IMR-90 (cell line): ENCODE measurements at regions not wholly inside any gene's neighbourhood (a gene's known extent, or its start where the extent isn't known, plus 50 kb on each side); places are given as distances from the start of the nearest gene placed in this dataset.

ENCODE experiments used
- ATAC-seq: fragments of 200-7000 bp; cut with Tn5 transposase; 2 replicates; pipeline ENCODE4 v1.9.1; 2020; ENCODE audit warnings: low read depth, mild to moderate bottlenecking, moderate library complexity
- BruUV-seq: library from RNA; stranded (reverse); fragments of 400-500 nt; replicated peaks from 2 replicates; lab custom pipeline; 2021; lab: Mats Ljungman, UMichigan
- CTCF ChIA-PET: fragments of 300-600 bp; formaldehyde crosslinking; extraction: SDS; loops from one replicate; lab custom pipeline; 2021; ENCODE audit warnings: antibody characterized with exemption; lab: Yijun Ruan, JAX
- POLR2A ChIA-PET: fragments of 300-600 bp; sonication (Branson Sonifier 250); formaldehyde crosslinking; loops from one replicate; lab custom pipeline; 2022; ENCODE audit warnings: antibody characterized with exemption; ENCODE audit not compliant: unreplicated experiment; lab: Charles Lee
- DNase-seq: peaks from one replicate; pipeline ENCODE4 v3.0.0; 2013
- H2AFZ ChIP-seq: replicated peaks from 2 replicates; pipeline ENCODE3; 2013; ENCODE audit warnings: low read length, mild to moderate bottlenecking; ENCODE audit not compliant: poor library complexity
- H2AK5ac ChIP-seq: 2 replicates; pipeline ENCODE4 v1.6.1; 2013; ENCODE audit warnings: low read depth, low read length, inconsistent platforms
- H2AK9ac ChIP-seq: replicated peaks from 2 replicates; pipeline ENCODE3; 2013; ENCODE audit warnings: mild to moderate bottlenecking, low read depth, low read length, moderate library complexity; ENCODE audit not compliant: poor library complexity
- H2BK120ac ChIP-seq: 2 replicates; pipeline ENCODE4 v1.6.1; 2013; ENCODE audit warnings: low read depth, low read length, inconsistent platforms
- H2BK15ac ChIP-seq: 3 replicates; pipeline ENCODE4 v1.6.1; 2013; ENCODE audit warnings: low read depth, low read length, inconsistent platforms
- H2BK20ac ChIP-seq: 2 replicates; pipeline ENCODE4 v1.6.1; 2013; ENCODE audit warnings: low read depth, mild to moderate bottlenecking, inconsistent platforms, low read length, moderate library complexity
- H2BK5ac ChIP-seq: 2 replicates; pipeline ENCODE4 v1.6.1; 2013; ENCODE audit warnings: mild to moderate bottlenecking, low read depth, low read length, inconsistent platforms; ENCODE audit not compliant: poor library complexity, severe bottlenecking
- H3K14ac ChIP-seq: replicated peaks from 2 replicates; pipeline ENCODE4 v1.6.1; 2013; ENCODE audit warnings: low read depth, low read length, inconsistent platforms
- H3K18ac ChIP-seq: 2 replicates; pipeline ENCODE4 v1.6.1; 2013; ENCODE audit warnings: low read depth, low read length, control low read depth
- H3K23ac ChIP-seq: 2 replicates; pipeline ENCODE4 v1.6.1; 2013; ENCODE audit warnings: low read depth, low read length, inconsistent platforms
- H3K27ac ChIP-seq: 2 replicates; pipeline ENCODE4 v1.5.1; 2013; ENCODE audit warnings: mild to moderate bottlenecking, control low read depth, low read length; ENCODE audit not compliant: insufficient read depth
- H3K27me3 ChIP-seq: 2 replicates; pipeline ENCODE4 v1.6.1; 2013; ENCODE audit warnings: low read length; ENCODE audit not compliant: control insufficient read depth, insufficient read depth
- H3K36me3 ChIP-seq: 2 replicates; pipeline ENCODE4 v1.6.1; 2013; ENCODE audit warnings: low read length, mixed read lengths; ENCODE audit not compliant: control insufficient read depth, insufficient read depth
- H3K4ac ChIP-seq: 2 replicates; pipeline ENCODE4 v1.6.1; 2013; ENCODE audit warnings: low read depth, low read length, inconsistent platforms
- H3K4me1 ChIP-seq: 2 replicates; pipeline ENCODE4 v1.6.1; 2013; ENCODE audit warnings: low read length, mixed read lengths; ENCODE audit not compliant: control insufficient read depth, insufficient read depth
- H3K4me2 ChIP-seq: 2 replicates; pipeline ENCODE4 v1.6.1; 2013; ENCODE audit warnings: low read depth, mild to moderate bottlenecking, control low read depth, low read length, moderate library complexity
- H3K4me3 ChIP-seq: 2 replicates; pipeline ENCODE4 v1.5.1; 2013; ENCODE audit warnings: low read depth, mild to moderate bottlenecking, control low read depth, low read length, moderate library complexity; ENCODE audit not compliant: insufficient read depth
- H3K56ac ChIP-seq: 2 replicates; pipeline ENCODE4 v1.6.1; 2013; ENCODE audit warnings: low read length, inconsistent platforms; ENCODE audit not compliant: insufficient read depth; ENCODE audit errors: extremely low read depth
- H3K79me1 ChIP-seq, 2 experiments: 2 replicates each; pipeline ENCODE4 v1.6.1; 2013; ENCODE audit warnings: low read length in 2 of 2, inconsistent platforms in 1 of 2, low read depth in 1 of 2
- H3K9ac ChIP-seq: 2 replicates; pipeline ENCODE4 v1.6.1; 2013; ENCODE audit warnings: low read depth, low read length, control low read depth
- H3K9me1 ChIP-seq: 2 replicates; pipeline ENCODE4 v1.6.1; 2013; ENCODE audit warnings: low read length, inconsistent platforms; ENCODE audit not compliant: insufficient read depth
- H3K9me3 ChIP-seq: 2 replicates; pipeline ENCODE4 v1.6.1; 2013; ENCODE audit warnings: low read length; ENCODE audit not compliant: control insufficient read depth, insufficient read depth
- H4K20me1 ChIP-seq: 2 replicates; pipeline ENCODE4 v1.6.1; 2013; ENCODE audit warnings: low read length, inconsistent platforms; ENCODE audit not compliant: insufficient read depth
- H4K5ac ChIP-seq: 2 replicates; pipeline ENCODE4 v1.6.1; 2013; ENCODE audit warnings: mild to moderate bottlenecking, low read depth, low read length, control low read depth
- H4K8ac ChIP-seq, 2 experiments: 2 replicates each; pipeline ENCODE4 v1.6.1; 2013; ENCODE audit warnings: low read depth in 2 of 2, low read length in 2 of 2, control low read depth in 1 of 2, inconsistent platforms in 1 of 2
- H4K91ac ChIP-seq: 2 replicates; pipeline ENCODE4 v1.6.1; 2013; ENCODE audit warnings: low read depth, low read length, inconsistent platforms; ENCODE audit not compliant: insufficient read depth
- CEBPB ChIP-seq: IDR thresholded peaks from 2 replicates; pipeline ENCODE4 v1.6.1; 2012; ENCODE audit warnings: low read depth, low read length, improper control_type of control experiment
- CTCF ChIP-seq: conservative IDR thresholded peaks from 2 replicates; pipeline ENCODE4 v1.5.1; 2012; ENCODE audit warnings: mild to moderate bottlenecking, low read depth, low read length, improper control_type of control experiment
- MAZ ChIP-seq: IDR thresholded peaks from 2 replicates; pipeline ENCODE4 v1.6.1; 2012; ENCODE audit warnings: low read depth, mild to moderate bottlenecking, low read length, improper control_type of control experiment, moderate library complexity, borderline replicate concordance
- MXI1 ChIP-seq: IDR thresholded peaks from 2 replicates; pipeline ENCODE4 v1.6.1; 2012; ENCODE audit warnings: low read depth, mild to moderate bottlenecking, low read length, moderate library complexity, borderline replicate concordance
- NFE2L2 ChIP-seq: fragments of 150-350 bp; IDR thresholded peaks from 2 replicates; pipeline ENCODE4 v1.6.1; 2016; ENCODE audit warnings: low read depth, mild to moderate bottlenecking, low read length
- RAD21 ChIP-seq: IDR thresholded peaks from 2 replicates; pipeline ENCODE4 v1.6.1; 2012; ENCODE audit warnings: low read length, improper control_type of control experiment
- RCOR1 ChIP-seq: IDR thresholded peaks from 2 replicates; pipeline ENCODE4 v1.6.1; 2012; ENCODE audit warnings: mild to moderate bottlenecking, low read length, improper control_type of control experiment; ENCODE audit not compliant: insufficient replicate concordance
- SMC3 ChIP-seq: fragments of 150-350 bp; IDR thresholded peaks from 2 replicates; pipeline ENCODE4 v1.6.1; 2016; ENCODE audit warnings: low read depth, mild to moderate bottlenecking, antibody characterized with exemption, low read length, moderate library complexity
- WGBS, 2 experiments: methylation state at CpG; one replicate each; pipeline versions ENCODE4 v1.1.5 to v1.1.7; 2013; ENCODE audit warnings: missing lambda C conversion rate in 2 of 2; ENCODE audit not compliant: insufficient read length in 1 of 2; ENCODE audit errors: extremely low coverage in 2 of 2; 5-methylcytosine and 5-hydroxymethylcytosine counted together
- dilution Hi-C: fragments of 300-500 bp; cut with HindIII; formaldehyde crosslinking; loops from one replicate; pipeline ENCODE4 v1.14.3; 2018; ENCODE audit warnings: low sequenced_read_pairs; ENCODE audit not compliant: unreplicated experiment
- in situ Hi-C: fragments of 300-500 bp; cut with MboI; formaldehyde crosslinking; loops from 3 replicates; pipeline ENCODE4 v1.14.3; 2019; ENCODE audit warnings: low sequenced_read_pairs, inconsistent platforms, mixed read lengths
- intact Hi-C: fragments of 100-400 bp; cut with micrococcal nuclease; formaldehyde crosslinking; loops from 2 replicates; pipeline ENCODE4 v1.10.0; 2022
- TF ChIP-seq, protein P1 (sequence below): fragments of 150-350 bp; IDR thresholded peaks from 2 replicates; pipeline ENCODE4 v1.6.1; 2017; ENCODE audit warnings: mild to moderate bottlenecking, antibody characterized with exemption, low read length, low read depth

DNA sequence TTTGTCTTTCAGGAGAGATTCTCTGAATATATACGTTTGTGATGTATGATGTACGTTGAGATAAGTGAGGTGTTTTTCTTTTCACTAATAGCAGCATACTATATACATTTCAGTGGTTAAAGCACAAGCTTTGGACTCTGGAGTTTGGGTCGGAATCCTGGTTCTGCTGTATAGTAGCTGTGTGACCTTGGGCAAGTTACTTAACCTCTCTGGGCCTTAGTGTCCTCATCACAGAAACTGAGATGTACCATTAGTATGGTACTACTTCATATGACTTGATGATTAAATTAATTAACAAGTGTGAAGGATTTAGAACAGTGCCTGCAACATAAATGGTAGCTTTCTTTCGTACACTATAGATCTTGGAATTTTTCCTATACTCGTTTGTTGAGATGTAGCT, 258.7 kb downstream of the CDCA7 start:
- BruUV-seq: no TSS peak
- Histone ChIP-seq H3K23ac (no peak overlapping the region), H3K36me3 (no peaks in the 10 kb centered on the region), H3K4ac (no peak overlapping the region), H2AK5ac (no peak overlapping the region), H4K91ac (no peak overlapping the region), H3K18ac (no peak overlapping the region), H2BK120ac (no peak overlapping the region), H2AK9ac (no peak overlapping the region), H3K4me3 (no peak overlapping the region), H3K27ac (no peak overlapping the region), H2BK15ac (no peak overlapping the region), H3K4me1 (no peaks in the 10 kb centered on the region), H2AFZ (no peak overlapping the region), H3K9me1 (no peaks in the 10 kb centered on the region), H3K79me1 (no peaks in the 10 kb centered on the region), H3K56ac (no peak overlapping the region), H4K5ac (no peak overlapping the region), H3K27me3 (peaks cover 40% of the 10 kb centered on the region), H3K4me2 (no peak overlapping the region), H4K20me1 (no peaks in the 10 kb centered on the region), H2BK20ac (no peak overlapping the region), H4K8ac (no peak overlapping the region), H3K9me3 (0 out of 2 replicates have a peak, but pooled peaks cover 2% of the 10 kb centered on the region), H2BK5ac (no peak overlapping the region), H3K14ac (no peak overlapping the region), H3K9ac (no peak overlapping the region)
- intact Hi-C loops (no loop called here), in situ Hi-C loops (no loop called here), dilution Hi-C loops (no loop called here)
- WGBS, 2 experiments: no CpG with 5 or more reads among the region's 5 CpGs
- ATAC-seq (no peak), DNase-seq (no peak)
- ChIA-PET CTCF (no interaction called here), POLR2A (no interaction called here)
- TF ChIP-seq, protein P1, sequence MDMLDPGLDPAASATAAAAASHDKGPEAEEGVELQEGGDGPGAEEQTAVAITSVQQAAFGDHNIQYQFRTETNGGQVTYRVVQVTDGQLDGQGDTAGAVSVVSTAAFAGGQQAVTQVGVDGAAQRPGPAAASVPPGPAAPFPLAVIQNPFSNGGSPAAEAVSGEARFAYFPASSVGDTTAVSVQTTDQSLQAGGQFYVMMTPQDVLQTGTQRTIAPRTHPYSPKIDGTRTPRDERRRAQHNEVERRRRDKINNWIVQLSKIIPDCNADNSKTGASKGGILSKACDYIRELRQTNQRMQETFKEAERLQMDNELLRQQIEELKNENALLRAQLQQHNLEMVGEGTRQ: no peak
- TF ChIP-seq RCOR1 (no peak), MXI1 (no peak), RAD21 (no peak), MAZ (no peak), SMC3 (no peak), NFE2L2 (no peak), CTCF (no peak), CEBPB (no peak)
